ENCODE measurements at regions not wholly inside any gene's neighbourhood (a gene's known extent, or its start where the extent isn't known, plus 50 kb on each side); places are given as distances from the start of the nearest gene placed in this dataset.

DNA sequence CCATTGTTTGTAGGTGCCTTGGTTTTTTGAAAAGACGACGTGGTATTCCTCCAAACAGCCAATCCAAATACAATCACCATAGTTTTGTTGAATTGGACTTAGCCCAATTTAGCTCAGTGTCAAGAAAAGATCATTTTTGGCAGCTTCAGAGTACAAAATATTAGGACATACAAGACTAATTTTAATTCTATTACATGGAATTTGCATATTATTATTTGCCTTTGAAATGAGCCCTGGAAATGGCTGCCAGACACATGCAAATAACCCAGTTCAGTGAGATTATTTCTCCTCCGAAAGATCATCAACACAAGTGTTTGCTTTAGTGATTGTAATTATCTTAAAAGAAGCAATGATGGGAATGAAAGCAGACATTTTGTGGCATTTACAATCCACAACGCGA, 89.3 kb downstream of the PLK2 start:
- Histone ChIP-seq H3K4me2 (replicated peaks; ENCODE audit: low read depth, low read length, poor library complexity, severe bottlenecking) (no peak overlapping the region), H3K9ac (ENCODE audit: low read length) (no peak overlapping the region), H2AFZ (ENCODE audit: insufficient read depth, low read depth, low read length, poor library complexity, severe bottlenecking) (no peak overlapping the region), H3K4me3 (ENCODE audit: control extremely low read depth in 1 of 5, extremely low read depth in 1 of 5, insufficient read depth in 1 of 5, low read depth in 2 of 5, low read length in 4 of 5) (no peak overlapping the region), H3K4me1 (ENCODE audit: control insufficient read depth in 2 of 2, insufficient read depth in 2 of 2, low read length in 2 of 2) (no peaks in the 10 kb centered on the region), H3K9me3 (ENCODE audit: control extremely low read depth in 1 of 3, control insufficient read depth in 2 of 3, insufficient read depth in 1 of 3, low read length in 2 of 3) (no peaks in the 10 kb centered on the region), H3K27ac (ENCODE audit: low read length in 2 of 2) (no peak overlapping the region), H3K27me3 (replicated peaks in 1 of 4; ENCODE audit: control extremely low read depth in 1 of 4, control insufficient read depth in 3 of 4, insufficient read depth in 4 of 4, low read length in 3 of 4) (no peaks in the 10 kb centered on the region), H4K20me1 (ENCODE audit: control insufficient read depth, insufficient read depth, low read length, poor library complexity, severe bottlenecking) (no peaks in the 10 kb centered on the region), H3K36me3 (replicated peaks in 1 of 2; ENCODE audit: control extremely low read depth in 1 of 2, control insufficient read depth in 1 of 2, extremely low read depth in 1 of 2, insufficient read depth in 2 of 2, low read length in 1 of 2) (no peaks in the 10 kb centered on the region), H3K79me2 (ENCODE audit: control insufficient read depth, insufficient read depth, low read length) (no peaks in the 10 kb centered on the region)
- Mint-ChIP-seq H3K27me3 (peaks cover 2% of the 10 kb centered on the region), H3K9me3 (ENCODE audit: insufficient read depth) (peaks cover 2% of the 10 kb centered on the region), H3K4me3 (no peak overlapping the region), H3K4me1 (no peaks in the 10 kb centered on the region), H3K27ac (no peak overlapping the region)
- ChIA-PET CTCF (no interaction called here), POLR2A (no interaction called here)
- TF ChIP-seq, protein P1, sequence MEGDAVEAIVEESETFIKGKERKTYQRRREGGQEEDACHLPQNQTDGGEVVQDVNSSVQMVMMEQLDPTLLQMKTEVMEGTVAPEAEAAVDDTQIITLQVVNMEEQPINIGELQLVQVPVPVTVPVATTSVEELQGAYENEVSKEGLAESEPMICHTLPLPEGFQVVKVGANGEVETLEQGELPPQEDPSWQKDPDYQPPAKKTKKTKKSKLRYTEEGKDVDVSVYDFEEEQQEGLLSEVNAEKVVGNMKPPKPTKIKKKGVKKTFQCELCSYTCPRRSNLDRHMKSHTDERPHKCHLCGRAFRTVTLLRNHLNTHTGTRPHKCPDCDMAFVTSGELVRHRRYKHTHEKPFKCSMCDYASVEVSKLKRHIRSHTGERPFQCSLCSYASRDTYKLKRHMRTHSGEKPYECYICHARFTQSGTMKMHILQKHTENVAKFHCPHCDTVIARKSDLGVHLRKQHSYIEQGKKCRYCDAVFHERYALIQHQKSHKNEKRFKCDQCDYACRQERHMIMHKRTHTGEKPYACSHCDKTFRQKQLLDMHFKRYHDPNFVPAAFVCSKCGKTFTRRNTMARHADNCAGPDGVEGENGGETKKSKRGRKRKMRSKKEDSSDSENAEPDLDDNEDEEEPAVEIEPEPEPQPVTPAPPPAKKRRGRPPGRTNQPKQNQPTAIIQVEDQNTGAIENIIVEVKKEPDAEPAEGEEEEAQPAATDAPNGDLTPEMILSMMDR (IDR thresholded peaks at IDR 0.05), result no peak
- no peak for TF ChIP-seq EZH2 (IDR thresholded peaks at IDR 0.05; ENCODE audit: borderline replicate concordance, insufficient read depth, low read depth, low read length, poor library complexity, severe bottlenecking)
- ATAC-seq (ENCODE audit: low read depth) (no peak), DNase-seq (no peak)
- intact Hi-C loops (cut with micrococcal nuclease), result no loop called here
- WGBS (ENCODE audit: insufficient coverage), result no CpG with 5 or more reads among the region's 5 CpGs

GRCh38 chr5:58369513-58370190, 90.2 kb downstream of the PLK2 start:
- no peaks in the 10 kb centered on the region for H3K4me1 Mint-ChIP-seq
- no peak for TF ChIP-seq EZH2 (IDR thresholded peaks at IDR 0.05; ENCODE audit: borderline replicate concordance, insufficient read depth, low read depth, low read length, poor library complexity, severe bottlenecking)
- TF ChIP-seq, protein P1 (IDR thresholded peaks at IDR 0.05), result no peak
- H3K4me3 Mint-ChIP-seq, result no peak overlapping the region
- Histone ChIP-seq H3K9me3 (ENCODE audit: control extremely low read depth in 1 of 3, control insufficient read depth in 2 of 3, insufficient read depth in 1 of 3, low read length in 2 of 3) (no peaks in the 10 kb centered on the region), H3K27me3 (replicated peaks in 1 of 4; ENCODE audit: control extremely low read depth in 1 of 4, control insufficient read depth in 3 of 4, insufficient read depth in 4 of 4, low read length in 3 of 4) (no peaks in the 10 kb centered on the region), H3K36me3 (replicated peaks in 1 of 2; ENCODE audit: control extremely low read depth in 1 of 2, control insufficient read depth in 1 of 2, extremely low read depth in 1 of 2, insufficient read depth in 2 of 2, low read length in 1 of 2) (no peaks in the 10 kb centered on the region), H2AFZ (ENCODE audit: insufficient read depth, low read depth, low read length, poor library complexity, severe bottlenecking) (no peak overlapping the region), H3K27ac (ENCODE audit: low read length in 2 of 2) (no peak overlapping the region), H3K9ac (ENCODE audit: low read length) (no peak overlapping the region), H3K4me3 (ENCODE audit: control extremely low read depth in 1 of 5, extremely low read depth in 1 of 5, insufficient read depth in 1 of 5, low read depth in 2 of 5, low read length in 4 of 5) (no peak overlapping the region), H3K79me2 (ENCODE audit: control insufficient read depth, insufficient read depth, low read length) (no peaks in the 10 kb centered on the region), H3K4me2 (replicated peaks; ENCODE audit: low read depth, low read length, poor library complexity, severe bottlenecking) (no peak overlapping the region), H3K4me1 (ENCODE audit: control insufficient read depth in 2 of 2, insufficient read depth in 2 of 2, low read length in 2 of 2) (no peaks in the 10 kb centered on the region), H4K20me1 (ENCODE audit: control insufficient read depth, insufficient read depth, low read length, poor library complexity, severe bottlenecking) (no peaks in the 10 kb centered on the region)
- ChIA-PET CTCF (no interaction called here), POLR2A (no interaction called here)
- WGBS (ENCODE audit: insufficient coverage), result 86% methylated on average over 4 of the region's 5 CpGs
- intact Hi-C loops (cut with micrococcal nuclease), result no loop called here
- H3K27ac Mint-ChIP-seq, result no peak overlapping the region
- DNase-seq (no peak), ATAC-seq (ENCODE audit: low read depth) (no peak)
- peaks cover 2% of the 10 kb centered on the region for H3K27me3 Mint-ChIP-seq
- H3K9me3 Mint-ChIP-seq (ENCODE audit: insufficient read depth), result peaks cover 2% of the 10 kb centered on the region
